GM10266 (cell line): ENCODE measurements at regions not wholly inside any gene's neighbourhood (a gene's known extent, or its start where the extent isn't known, plus 50 kb on each side); places are given as distances from the start of the nearest gene placed in this dataset.

Experiments
- DNase-seq: peaks from one replicate; pipeline ENCODE4 v3.0.0; 2012; ENCODE audit errors: extremely low spot score
- TF ChIP-seq, protein P1 (sequence below): IDR thresholded peaks from 2 replicates; pipeline ENCODE4 v1.5.1; 2012; ENCODE audit warnings: mild to moderate bottlenecking, low read depth; ENCODE audit not compliant: control insufficient read depth, insufficient read depth; ENCODE audit errors: missing control alignments

DNA sequence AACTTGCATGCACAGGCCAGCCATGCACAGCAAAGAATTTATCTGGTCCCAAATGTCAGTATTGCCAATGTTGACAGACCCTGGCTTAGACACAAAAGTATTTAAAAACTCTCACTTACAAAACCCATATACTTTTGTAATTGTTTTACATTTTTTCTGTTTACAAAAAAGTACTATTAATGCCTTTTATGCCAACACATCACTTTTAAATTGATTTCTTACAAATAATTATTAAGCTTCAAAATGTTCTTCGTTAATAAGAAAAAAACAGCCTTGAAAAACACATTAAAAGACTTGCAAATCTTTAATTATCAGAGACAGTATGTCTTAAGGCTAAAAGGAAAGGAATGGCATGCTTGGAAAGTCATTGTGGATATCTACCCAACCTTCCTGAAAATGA lies 181.3 kb upstream of the TWIST2 start:
- no peak for DNase-seq
- TF ChIP-seq, protein P1, sequence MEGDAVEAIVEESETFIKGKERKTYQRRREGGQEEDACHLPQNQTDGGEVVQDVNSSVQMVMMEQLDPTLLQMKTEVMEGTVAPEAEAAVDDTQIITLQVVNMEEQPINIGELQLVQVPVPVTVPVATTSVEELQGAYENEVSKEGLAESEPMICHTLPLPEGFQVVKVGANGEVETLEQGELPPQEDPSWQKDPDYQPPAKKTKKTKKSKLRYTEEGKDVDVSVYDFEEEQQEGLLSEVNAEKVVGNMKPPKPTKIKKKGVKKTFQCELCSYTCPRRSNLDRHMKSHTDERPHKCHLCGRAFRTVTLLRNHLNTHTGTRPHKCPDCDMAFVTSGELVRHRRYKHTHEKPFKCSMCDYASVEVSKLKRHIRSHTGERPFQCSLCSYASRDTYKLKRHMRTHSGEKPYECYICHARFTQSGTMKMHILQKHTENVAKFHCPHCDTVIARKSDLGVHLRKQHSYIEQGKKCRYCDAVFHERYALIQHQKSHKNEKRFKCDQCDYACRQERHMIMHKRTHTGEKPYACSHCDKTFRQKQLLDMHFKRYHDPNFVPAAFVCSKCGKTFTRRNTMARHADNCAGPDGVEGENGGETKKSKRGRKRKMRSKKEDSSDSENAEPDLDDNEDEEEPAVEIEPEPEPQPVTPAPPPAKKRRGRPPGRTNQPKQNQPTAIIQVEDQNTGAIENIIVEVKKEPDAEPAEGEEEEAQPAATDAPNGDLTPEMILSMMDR, result no peak

DNA sequence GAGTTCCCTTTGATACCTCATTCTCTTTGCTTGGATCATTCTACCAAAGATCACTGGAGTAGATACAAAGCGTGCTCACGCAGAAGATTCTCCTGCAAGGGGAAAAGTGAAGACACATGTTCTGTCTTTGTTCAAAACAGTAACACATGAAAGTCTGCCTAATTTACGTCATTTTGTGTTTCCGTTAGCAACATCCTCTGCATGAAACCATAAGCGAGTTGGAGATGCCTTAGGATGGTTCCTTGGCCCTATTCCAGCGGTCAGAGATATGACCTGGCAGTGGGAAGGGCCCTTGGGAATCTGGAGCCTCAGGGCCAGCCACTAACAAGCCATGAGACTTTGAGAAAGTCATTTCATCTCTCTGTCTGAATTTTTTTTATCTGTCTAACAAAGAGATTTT lies 180.9 kb upstream of the TWIST2 start:
- TF ChIP-seq, protein P1, result no peak
- DNase-seq, result no peak

DNA sequence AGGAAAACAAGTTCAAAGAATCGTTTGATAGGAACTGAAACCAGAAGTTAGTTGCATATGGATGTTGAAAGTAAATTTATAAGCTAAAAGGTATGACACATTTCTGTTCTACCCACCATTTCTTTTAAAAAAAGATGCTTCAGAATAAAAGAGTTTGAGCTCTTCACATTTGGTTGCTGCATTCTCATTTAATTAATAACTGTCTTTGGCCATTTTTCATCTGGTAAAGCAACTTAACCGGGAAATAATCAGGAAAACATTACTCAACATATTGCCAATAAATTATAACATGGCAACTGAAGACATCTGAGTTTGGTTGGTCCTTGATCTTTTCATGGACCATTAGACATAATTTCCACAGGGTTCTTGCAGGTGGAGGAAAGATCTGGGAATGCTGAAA lies 180.2 kb upstream of the TWIST2 start:
- TF ChIP-seq, protein P1, result no peak
- DNase-seq, result no peak

DNA sequence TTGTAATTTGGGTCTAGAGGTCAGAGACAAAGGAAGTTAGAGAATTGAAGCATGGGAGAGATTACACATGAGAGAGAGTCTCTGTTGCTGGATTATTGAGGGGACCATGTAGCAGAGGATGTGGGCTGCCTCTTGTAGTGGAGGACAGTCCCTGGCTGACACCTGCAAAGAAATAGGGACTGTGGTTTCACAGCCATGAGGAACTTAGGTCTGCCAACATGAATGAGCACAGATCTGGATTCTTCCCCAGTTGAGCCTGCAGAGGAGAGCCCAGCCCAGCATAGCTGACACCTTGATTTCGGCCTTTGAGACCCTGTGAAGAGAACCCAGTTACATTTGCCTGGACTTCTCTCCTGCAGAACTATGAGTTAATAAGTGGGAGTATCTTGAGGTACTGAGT lies 179.5 kb upstream of the TWIST2 start:
- DNase-seq, result no peak
- TF ChIP-seq, protein P1, result no peak

DNA sequence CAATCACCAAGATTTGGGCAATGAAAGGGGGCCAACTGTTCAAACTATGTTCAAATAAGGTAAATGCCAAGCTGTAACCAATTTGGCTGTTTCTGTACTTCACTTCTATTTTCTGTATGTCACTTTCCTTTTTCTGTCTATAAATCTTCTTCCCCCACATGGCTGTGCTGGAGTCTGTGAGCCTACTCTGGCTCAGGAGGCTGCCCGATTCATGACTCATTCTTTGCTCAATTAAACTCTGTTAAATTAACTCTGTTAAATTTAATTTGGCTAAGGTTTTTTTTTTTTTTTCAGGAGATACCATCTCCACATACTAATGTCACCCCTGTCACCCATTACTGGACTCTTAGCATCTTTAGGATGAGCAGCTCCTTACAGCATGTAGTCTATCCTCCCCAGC lies 178.8 kb upstream of the TWIST2 start:
- DNase-seq, result no peak
- TF ChIP-seq, protein P1, result no peak

DNA sequence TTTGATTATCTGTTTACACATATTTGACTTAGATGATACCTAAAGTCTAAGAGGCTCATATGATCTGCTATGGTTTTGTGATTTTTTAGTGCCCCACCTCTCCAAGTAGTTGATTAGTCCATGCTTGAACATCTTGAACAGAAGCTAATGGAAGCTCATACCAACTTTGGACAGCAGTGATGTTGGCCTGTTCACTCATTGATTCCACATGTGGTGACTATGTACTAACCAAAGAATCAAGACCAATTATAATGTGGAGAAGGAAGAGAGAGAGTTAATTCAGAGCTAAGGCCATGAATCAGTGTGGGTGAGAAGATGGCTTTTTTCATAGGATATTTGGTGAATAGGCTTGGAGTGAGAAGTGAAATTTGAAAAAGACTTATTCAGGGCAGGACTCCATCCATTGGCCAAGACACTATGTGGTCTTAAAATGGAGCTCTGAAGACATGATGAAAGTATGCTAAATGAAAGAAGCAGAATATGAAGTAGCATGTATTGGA lies 178.3 kb upstream of the TWIST2 start:
- TF ChIP-seq, protein P1, result no peak
- no peak for DNase-seq

DNA sequence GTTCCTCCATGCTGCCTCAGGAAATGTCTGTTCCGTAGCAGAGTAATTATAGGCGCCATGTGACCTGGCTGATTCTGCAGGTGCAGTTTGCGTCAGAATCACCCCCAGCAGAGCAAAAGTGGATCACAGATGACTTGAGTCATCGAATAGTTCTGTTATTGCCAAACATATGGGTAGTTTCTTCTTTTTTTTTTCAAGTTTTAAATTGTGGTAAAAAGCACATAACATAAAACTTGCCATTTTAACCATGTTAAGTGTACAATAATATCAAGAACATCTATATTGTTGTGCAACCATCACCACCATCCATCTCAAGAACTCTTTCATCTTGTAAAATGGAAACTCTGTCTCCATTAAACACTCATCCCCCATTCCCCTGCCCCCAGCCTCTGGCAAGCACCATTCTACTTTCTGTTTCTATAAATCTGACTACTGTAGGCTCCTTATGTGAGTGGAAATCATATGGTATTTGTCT lies 177.7 kb upstream of the TWIST2 start:
- no peak for DNase-seq
- TF ChIP-seq, protein P1, result no peak
